CD4-positive, alpha-beta T cell (primary cell): ENCODE measurements at regions not wholly inside any gene's neighbourhood (a gene's known extent, or its start where the extent isn't known, plus 50 kb on each side); places are given as distances from the start of the nearest gene placed in this dataset.

ENCODE experiments used
- ATAC-seq: fragments of 200-7000 bp; cut with Tn5 transposase; one replicate; pipeline ENCODE4 v1.10.0; 2022; ENCODE audit warnings: mild to moderate bottlenecking; ENCODE audit not compliant: poor library complexity
- CTCF ChIA-PET: fragments of 350-600 bp; sonication (Branson Sonifier 250); formaldehyde crosslinking; loops from one replicate; lab custom pipeline; 2021; ENCODE audit warnings: antibody characterized with exemption, inconsistent platforms; lab: Charles Lee
- POLR2A ChIA-PET: fragments of 350-600 bp; sonication (Branson Sonifier 250); formaldehyde crosslinking; loops from one replicate; lab custom pipeline; 2021; ENCODE audit warnings: antibody characterized with exemption, inconsistent platforms; lab: Charles Lee
- DNase-seq, 14 experiments: peaks; one replicate each; pipeline ENCODE4 v3.0.0-alpha.2; 2013 to 2020; ENCODE audit warnings: mixed read lengths in 2 of 14
- H3K27ac ChIP-seq, 2 donors: one replicate each; pipeline versions ENCODE4 v1.5.1 to v1.7.0; 2013; ENCODE audit warnings: low read length in 2 of 2, low read depth in 1 of 2, mild to moderate bottlenecking in 1 of 2
- H3K27me3 ChIP-seq, 2 experiments: 1 replicate in 1 of 2; 2 replicates in 1 of 2; pipeline versions ENCODE4 v1.6.1 to v1.7.0; 2013; ENCODE audit warnings: low read length in 2 of 2, control low read depth in 1 of 2, mild to moderate bottlenecking in 1 of 2, moderate library complexity in 1 of 2; ENCODE audit not compliant: insufficient read depth in 2 of 2, control insufficient read depth in 1 of 2
- H3K36me3 ChIP-seq: one replicate; pipeline ENCODE4 v1.6.1; 2013; ENCODE audit warnings: low read length, control low read depth; ENCODE audit not compliant: insufficient read depth
- H3K4me1 ChIP-seq: one replicate; pipeline ENCODE4 v1.6.1; 2013; ENCODE audit warnings: low read length, control low read depth; ENCODE audit not compliant: insufficient read depth
- H3K4me3 ChIP-seq: one replicate; pipeline ENCODE4 v1.5.1; 2013; ENCODE audit warnings: mild to moderate bottlenecking, low read length, moderate library complexity
- H3K9me3 ChIP-seq, 2 experiments: 1 replicate in 1 of 2; 2 replicates in 1 of 2; pipeline versions ENCODE4 v1.6.1 to v1.7.0; 2013; ENCODE audit warnings: low read length in 2 of 2, mild to moderate bottlenecking in 2 of 2, control low read depth in 1 of 2, moderate library complexity in 1 of 2; ENCODE audit not compliant: control insufficient read depth in 1 of 2, insufficient read depth in 1 of 2
- H3K27ac Mint-ChIP-seq: one replicate; pipeline ENCODE4 v1.8.0; 2020; ENCODE audit warnings: mixed read lengths
- H3K27me3 Mint-ChIP-seq: one replicate; pipeline ENCODE4 v1.8.0; 2021; ENCODE audit warnings: mixed read lengths
- H3K36me3 Mint-ChIP-seq: one replicate; pipeline ENCODE4 v1.8.0; 2021; ENCODE audit warnings: low read depth, mixed read lengths
- H3K4me1 Mint-ChIP-seq: one replicate; pipeline ENCODE4 v1.8.0; 2021; ENCODE audit warnings: low read depth, mixed read lengths
- H3K4me3 Mint-ChIP-seq: one replicate; pipeline ENCODE4 v1.8.0; 2020; ENCODE audit warnings: mild to moderate bottlenecking, mixed read lengths
- H3K9me3 Mint-ChIP-seq: one replicate; pipeline ENCODE4 v1.8.0; 2020; ENCODE audit warnings: mixed read lengths
- intact Hi-C, 2 experiments: fragments of 100-400 bp; cut with DNase I in 1 of 2; cut with micrococcal nuclease in 1 of 2; formaldehyde crosslinking; loops; one replicate each; pipeline versions ENCODE4 v1.15.1 to v1.9.0; 2023 to 2025; cut with DNase I, micrococcal nuclease
- TF ChIP-seq, protein P1 (sequence below): fragments of 200-600 bp; IDR thresholded peaks from one replicate; pipeline ENCODE4 v1.8.0; 2022; ENCODE audit warnings: antibody characterized with exemption, mild to moderate bottlenecking

GRCh38 chr2:56515399-56515798 is 331.6 kb downstream of the CCDC85A start:
- no peaks in the 10 kb centered on the region for H3K36me3 ChIP-seq
- DNase-seq (no peak), ATAC-seq (no peak)
- intact Hi-C loops, result no loop called here
- H3K27me3 ChIP-seq, result no peaks in the 10 kb centered on the region
- no peaks in the 10 kb centered on the region for H3K27me3 Mint-ChIP-seq
- H3K36me3 Mint-ChIP-seq, result no peaks in the 10 kb centered on the region
- H3K9me3 ChIP-seq, result no peaks in the 10 kb centered on the region
- TF ChIP-seq, protein P1, sequence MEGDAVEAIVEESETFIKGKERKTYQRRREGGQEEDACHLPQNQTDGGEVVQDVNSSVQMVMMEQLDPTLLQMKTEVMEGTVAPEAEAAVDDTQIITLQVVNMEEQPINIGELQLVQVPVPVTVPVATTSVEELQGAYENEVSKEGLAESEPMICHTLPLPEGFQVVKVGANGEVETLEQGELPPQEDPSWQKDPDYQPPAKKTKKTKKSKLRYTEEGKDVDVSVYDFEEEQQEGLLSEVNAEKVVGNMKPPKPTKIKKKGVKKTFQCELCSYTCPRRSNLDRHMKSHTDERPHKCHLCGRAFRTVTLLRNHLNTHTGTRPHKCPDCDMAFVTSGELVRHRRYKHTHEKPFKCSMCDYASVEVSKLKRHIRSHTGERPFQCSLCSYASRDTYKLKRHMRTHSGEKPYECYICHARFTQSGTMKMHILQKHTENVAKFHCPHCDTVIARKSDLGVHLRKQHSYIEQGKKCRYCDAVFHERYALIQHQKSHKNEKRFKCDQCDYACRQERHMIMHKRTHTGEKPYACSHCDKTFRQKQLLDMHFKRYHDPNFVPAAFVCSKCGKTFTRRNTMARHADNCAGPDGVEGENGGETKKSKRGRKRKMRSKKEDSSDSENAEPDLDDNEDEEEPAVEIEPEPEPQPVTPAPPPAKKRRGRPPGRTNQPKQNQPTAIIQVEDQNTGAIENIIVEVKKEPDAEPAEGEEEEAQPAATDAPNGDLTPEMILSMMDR, result no peak
- no peak overlapping the region for H3K27ac ChIP-seq
- no peak overlapping the region for H3K4me3 ChIP-seq
- H3K27ac Mint-ChIP-seq, result no peak overlapping the region
- H3K4me1 Mint-ChIP-seq, result no peaks in the 10 kb centered on the region
- H3K4me1 ChIP-seq, result no peaks in the 10 kb centered on the region
- ChIA-PET POLR2A (no interaction called here), CTCF (no interaction called here)
- peaks cover 3% of the 10 kb centered on the region for H3K9me3 Mint-ChIP-seq
- H3K4me3 Mint-ChIP-seq, result no peak overlapping the region

- intact Hi-C loops, result no loop called here
- Mint-ChIP-seq H3K27ac (no peak overlapping the region), H3K4me3 (no peak overlapping the region), H3K9me3 (peaks cover 6% of the 10 kb centered on the region), H3K4me1 (no peaks in the 10 kb centered on the region), H3K36me3 (no peaks in the 10 kb centered on the region), H3K27me3 (no peaks in the 10 kb centered on the region)
- Histone ChIP-seq H3K27ac (no peak overlapping the region), H3K27me3 (no peaks in the 10 kb centered on the region), H3K4me3 (no peak overlapping the region), H3K36me3 (no peaks in the 10 kb centered on the region), H3K4me1 (no peaks in the 10 kb centered on the region), H3K9me3 (no peaks in the 10 kb centered on the region)
- TF ChIP-seq, protein P1, result no peak
- CTCF ChIA-PET, result no interaction called here
- POLR2A ChIA-PET, result no interaction called here
- no peak for DNase-seq
- no peak for ATAC-seq
These were observed 336.0 kb downstream of the CCDC85A start for GRCh38 chr2:56519806-56520205.

- H3K9me3 ChIP-seq, result no peaks in the 10 kb centered on the region
- no peak overlapping the region for H3K4me3 ChIP-seq
- CTCF ChIA-PET, result no interaction called here
- DNase-seq (no peak), ATAC-seq (no peak)
- intact Hi-C loops, result no loop called here
- Mint-ChIP-seq H3K4me3 (no peak overlapping the region), H3K4me1 (no peaks in the 10 kb centered on the region), H3K36me3 (no peaks in the 10 kb centered on the region), H3K27me3 (no peaks in the 10 kb centered on the region), H3K27ac (no peak overlapping the region), H3K9me3 (peaks cover 15% of the 10 kb centered on the region)
- POLR2A ChIA-PET, result no interaction called here
- no peak overlapping the region for H3K27ac ChIP-seq
- no peaks in the 10 kb centered on the region for H3K36me3 ChIP-seq
- no peaks in the 10 kb centered on the region for H3K27me3 ChIP-seq
- TF ChIP-seq, protein P1, result no peak
- no peaks in the 10 kb centered on the region for H3K4me1 ChIP-seq
These were observed 338.9 kb downstream of the CCDC85A start for GRCh38 chr2:56522605-56523089.
